Gastroesophageal sphincter (tissue), 3 donors: ENCODE measurements at regions not wholly inside any gene's neighbourhood (a gene's known extent, or its start where the extent isn't known, plus 50 kb on each side); places are given as distances from the start of the nearest gene placed in this dataset.

Source experiments
- POLR2A ChIP-seq, 2 donors: fragments of 450-650 bp; IDR thresholded peaks; one replicate each; pipeline ENCODE4 v1.6.1; 2017; ENCODE audit warnings: antibody characterized with exemption in 2 of 2, mild to moderate bottlenecking in 2 of 2, moderate library complexity in 1 of 2
- POLR2AphosphoS5 ChIP-seq: sonication (generic); formaldehyde crosslinking; IDR thresholded peaks from one replicate; pipeline ENCODE4 v1.6.1; 2017; ENCODE audit warnings: antibody characterized with exemption
- TF ChIP-seq, protein P1 (sequence below), 4 experiments: fragments of 200-600 bp in 2 of 4; fragments of 450-650 bp in 2 of 4; sonication (generic) in 1 of 4; IDR thresholded peaks; one replicate each; pipeline ENCODE4 v1.5.1; 2017 to 2019; ENCODE audit warnings: antibody characterized with exemption in 4 of 4, mild to moderate bottlenecking in 2 of 4, moderate library complexity in 2 of 4

DNA sequence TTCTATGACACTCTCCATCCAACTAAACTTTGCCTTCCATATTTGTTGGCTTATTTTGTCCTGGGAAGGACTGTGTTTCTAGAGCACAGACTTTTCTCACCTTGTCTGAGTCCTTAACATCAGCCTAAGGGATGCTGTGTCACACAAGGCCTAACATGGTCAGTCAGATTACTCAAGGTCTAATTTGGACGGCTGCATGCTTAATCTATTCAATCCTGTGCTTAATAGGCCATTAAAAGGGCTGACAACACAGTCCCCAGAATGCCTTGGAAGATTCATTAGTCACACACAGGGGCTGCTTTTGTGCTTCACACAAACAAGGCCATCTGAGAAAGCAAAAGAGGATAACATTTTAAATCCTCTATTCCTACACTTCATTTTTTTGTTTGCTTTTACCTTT lies 84.0 kb downstream of the DYNAP start:
- TF ChIP-seq POLR2AphosphoS5 (no peak), POLR2A (IDR thresholded peaks at IDR 0.05) (no peak)
- TF ChIP-seq, protein P1, sequence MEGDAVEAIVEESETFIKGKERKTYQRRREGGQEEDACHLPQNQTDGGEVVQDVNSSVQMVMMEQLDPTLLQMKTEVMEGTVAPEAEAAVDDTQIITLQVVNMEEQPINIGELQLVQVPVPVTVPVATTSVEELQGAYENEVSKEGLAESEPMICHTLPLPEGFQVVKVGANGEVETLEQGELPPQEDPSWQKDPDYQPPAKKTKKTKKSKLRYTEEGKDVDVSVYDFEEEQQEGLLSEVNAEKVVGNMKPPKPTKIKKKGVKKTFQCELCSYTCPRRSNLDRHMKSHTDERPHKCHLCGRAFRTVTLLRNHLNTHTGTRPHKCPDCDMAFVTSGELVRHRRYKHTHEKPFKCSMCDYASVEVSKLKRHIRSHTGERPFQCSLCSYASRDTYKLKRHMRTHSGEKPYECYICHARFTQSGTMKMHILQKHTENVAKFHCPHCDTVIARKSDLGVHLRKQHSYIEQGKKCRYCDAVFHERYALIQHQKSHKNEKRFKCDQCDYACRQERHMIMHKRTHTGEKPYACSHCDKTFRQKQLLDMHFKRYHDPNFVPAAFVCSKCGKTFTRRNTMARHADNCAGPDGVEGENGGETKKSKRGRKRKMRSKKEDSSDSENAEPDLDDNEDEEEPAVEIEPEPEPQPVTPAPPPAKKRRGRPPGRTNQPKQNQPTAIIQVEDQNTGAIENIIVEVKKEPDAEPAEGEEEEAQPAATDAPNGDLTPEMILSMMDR (IDR thresholded peaks at IDR 0.05) = no peak
